MG63 (cell line): ENCODE measurements at regions not wholly inside any gene's neighbourhood (a gene's known extent, or its start where the extent isn't known, plus 50 kb on each side); places are given as distances from the start of the nearest gene placed in this dataset.
A peak's percentile ranks its signal among the peaks of the same experiment; 100 is the strongest.

ENCODE experiments used
- DNase-seq: peaks from one replicate; pipeline ENCODE4 v3.0.0-alpha.2; 2020
- H3K27me3 ChIP-seq: fragments of 250-450 bp; sonication (Bioruptor Pico); 2 replicates; pipeline ENCODE4 v1.5.1; 2020; ENCODE audit warnings: mild to moderate bottlenecking, moderate library complexity
- H3K36me3 ChIP-seq: fragments of 250-450 bp; sonication (Bioruptor Pico); 2 replicates; pipeline ENCODE4 v1.5.1; 2020; ENCODE audit warnings: mild to moderate bottlenecking, moderate library complexity
- H3K4me3 ChIP-seq: fragments of 250-450 bp; sonication (Bioruptor Pico); 2 replicates; pipeline ENCODE4 v1.5.1; 2020; ENCODE audit warnings: mild to moderate bottlenecking, moderate library complexity
- H3K9me3 ChIP-seq: fragments of 250-450 bp; sonication (Bioruptor Pico); 2 replicates; pipeline ENCODE4 v1.5.1; 2020; ENCODE audit warnings: mild to moderate bottlenecking, moderate library complexity

GRCh38 chr2:41916177-41916576 is 131.6 kb upstream of the PKDCC start:
- DNase-seq = no peak
- Histone ChIP-seq H3K9me3 (peaks cover 2% of the 10 kb centered on the region; the same call in 1 of the 2 replicates), H3K4me3 (no peak overlapping the region), H3K27me3 (no peaks in the 10 kb centered on the region), H3K36me3 (no peaks in the 10 kb centered on the region)

GRCh38 chr2:41917587-41917986 is 130.2 kb upstream of the PKDCC start:
- DNase-seq = no peak
- H3K4me3 ChIP-seq = no peak overlapping the region
- H3K9me3 ChIP-seq = no peaks in the 10 kb centered on the region
- H3K36me3 ChIP-seq = no peaks in the 10 kb centered on the region
- H3K27me3 ChIP-seq = no peaks in the 10 kb centered on the region

GRCh38 chr2:41919135-41919534 is 128.7 kb upstream of the PKDCC start:
- no peak for DNase-seq
- Histone ChIP-seq H3K4me3 (no peak overlapping the region), H3K36me3 (no peaks in the 10 kb centered on the region), H3K9me3 (no peaks in the 10 kb centered on the region), H3K27me3 (no peaks in the 10 kb centered on the region)

GRCh38 chr2:41920181-41920580 is 127.6 kb upstream of the PKDCC start:
- Histone ChIP-seq H3K9me3 (no peaks in the 10 kb centered on the region), H3K4me3 (no peak overlapping the region), H3K36me3 (no peaks in the 10 kb centered on the region), H3K27me3 (no peaks in the 10 kb centered on the region)
- DNase-seq = no peak

DNA sequence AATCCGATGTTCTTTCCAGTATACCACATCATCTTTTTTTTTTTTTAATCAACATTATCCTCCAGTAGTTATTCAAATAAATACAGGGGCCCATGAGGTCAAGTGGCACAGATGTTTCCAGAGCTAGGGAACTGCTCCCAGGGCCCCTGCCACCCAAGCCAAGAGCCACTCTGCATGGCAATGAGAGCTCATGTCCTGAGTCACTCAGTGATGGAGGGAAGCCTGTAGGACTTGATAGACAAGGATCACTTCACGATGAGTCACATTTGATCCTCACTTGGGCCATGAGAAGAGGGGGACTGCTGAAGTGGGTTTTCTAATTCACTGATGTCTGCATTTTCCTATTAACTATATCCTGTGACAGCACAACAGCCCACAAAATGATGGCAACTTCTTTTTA is 127.0 kb upstream of the PKDCC start:
- Histone ChIP-seq H3K9me3 (no peaks in the 10 kb centered on the region; the same call in 1 of the 2 replicates), H3K36me3 (no peaks in the 10 kb centered on the region), H3K4me3 (no peak overlapping the region), H3K27me3 (no peaks in the 10 kb centered on the region)
- peak; percentile 60 for DNase-seq

DNA sequence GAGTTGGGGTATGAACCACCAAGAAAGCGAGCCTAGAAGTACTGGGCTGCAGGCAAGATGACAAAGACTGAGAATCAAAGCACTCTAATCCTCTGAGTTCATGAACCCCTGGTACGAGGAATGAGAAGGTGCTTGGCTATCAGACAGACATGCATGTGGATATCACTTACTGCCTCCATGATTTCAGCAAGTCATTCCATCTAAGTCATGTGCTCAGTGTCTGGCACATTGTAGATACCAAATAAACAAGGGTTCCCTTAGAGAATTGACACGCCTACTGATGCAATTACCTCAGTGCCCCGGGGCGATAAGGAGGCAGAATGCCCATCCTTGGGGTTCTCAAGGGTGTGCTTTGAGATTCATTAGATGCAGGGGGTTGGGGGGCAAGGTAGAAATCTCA is 125.6 kb upstream of the PKDCC start:
- Histone ChIP-seq H3K27me3 (no peaks in the 10 kb centered on the region), H3K9me3 (no peaks in the 10 kb centered on the region; the same call in 1 of the 2 replicates), H3K36me3 (no peaks in the 10 kb centered on the region), H3K4me3 (no peak overlapping the region)
- DNase-seq = peak; percentile 38

DNA sequence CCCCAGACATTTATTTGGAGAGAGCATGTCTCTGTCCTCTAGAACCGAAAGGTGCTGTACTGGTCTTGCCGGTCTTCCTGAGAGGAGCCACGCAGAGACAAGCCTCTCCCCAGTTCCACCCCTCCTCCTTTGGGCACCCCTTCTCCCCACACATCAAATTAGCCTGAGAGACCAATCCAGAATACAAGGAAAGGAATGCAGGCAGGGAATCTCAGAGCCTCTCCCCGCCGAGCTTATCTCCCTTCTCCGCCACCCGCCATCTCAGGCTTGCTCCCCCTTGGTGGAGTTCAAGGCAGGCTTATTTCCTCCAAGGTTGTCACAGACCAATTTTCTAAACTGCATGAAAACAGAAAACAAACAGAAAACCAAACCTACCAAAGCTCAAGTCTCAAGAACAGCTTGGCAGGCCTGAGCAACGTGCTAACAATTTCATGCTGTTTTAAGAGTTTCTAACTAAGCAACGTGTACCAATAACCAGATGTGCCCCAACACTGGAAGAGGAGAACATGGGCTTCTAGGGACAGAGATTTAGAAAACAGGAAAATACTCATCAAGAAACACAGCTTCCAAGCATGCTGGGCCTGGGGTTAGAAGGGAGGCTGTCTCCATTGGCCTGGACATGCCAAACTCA is 124.5 kb upstream of the PKDCC start:
- Histone ChIP-seq H3K36me3 (no peaks in the 10 kb centered on the region), H3K9me3 (no peaks in the 10 kb centered on the region; the same call in 1 of the 2 replicates), H3K4me3 (no peak overlapping the region), H3K27me3 (no peaks in the 10 kb centered on the region)
- no peak for DNase-seq

GRCh38 chr2:41924024-41924423 is 123.8 kb upstream of the PKDCC start:
- H3K36me3 ChIP-seq = no peaks in the 10 kb centered on the region
- no peaks in the 10 kb centered on the region; the same call in 1 of the 2 replicates for H3K9me3 ChIP-seq
- no peak for DNase-seq
- H3K27me3 ChIP-seq = no peaks in the 10 kb centered on the region
- H3K4me3 ChIP-seq = no peak overlapping the region

DNA sequence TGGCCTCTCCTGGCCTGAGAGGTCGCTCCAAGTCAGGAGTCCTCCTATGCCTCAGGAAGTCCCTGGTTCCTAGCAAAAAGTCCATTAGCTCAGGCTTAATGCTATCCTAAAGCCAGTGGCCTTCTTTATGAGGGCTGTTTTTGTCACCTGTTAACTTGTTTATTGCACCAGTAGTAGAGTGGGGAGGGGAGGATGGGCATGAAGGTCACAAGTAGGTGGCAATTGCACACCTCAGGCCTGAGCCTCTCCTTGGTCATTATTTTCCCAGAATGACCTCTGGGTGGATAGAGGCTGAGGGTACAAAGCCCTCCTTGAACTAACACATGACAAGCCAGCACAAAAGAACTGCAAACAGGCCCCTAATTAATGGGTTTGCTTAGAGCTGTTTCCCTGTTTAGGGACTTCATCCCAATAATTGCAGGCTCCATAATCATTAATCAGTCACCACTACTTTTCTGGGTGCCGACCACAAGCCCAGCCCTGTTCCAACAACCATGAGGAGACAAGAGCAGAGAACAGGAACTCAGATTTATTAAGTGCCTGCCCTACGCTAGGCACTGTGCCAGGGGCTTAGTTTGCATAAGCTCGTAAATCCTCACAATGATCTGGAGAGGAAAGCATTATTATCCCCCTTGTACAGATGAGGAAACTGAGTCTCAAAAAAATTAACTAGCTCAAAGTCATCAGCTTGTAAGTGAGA is 123.0 kb upstream of the PKDCC start:
- no peaks in the 10 kb centered on the region for H3K27me3 ChIP-seq
- H3K4me3 ChIP-seq = no peak overlapping the region
- no peak for DNase-seq
- H3K9me3 ChIP-seq = no peaks in the 10 kb centered on the region; the same call in 1 of the 2 replicates
- no peaks in the 10 kb centered on the region for H3K36me3 ChIP-seq

- no peaks in the 10 kb centered on the region for H3K27me3 ChIP-seq
Observed at GRCh38 chr2:41925712-41926111, 122.1 kb upstream of the PKDCC start.

DNA sequence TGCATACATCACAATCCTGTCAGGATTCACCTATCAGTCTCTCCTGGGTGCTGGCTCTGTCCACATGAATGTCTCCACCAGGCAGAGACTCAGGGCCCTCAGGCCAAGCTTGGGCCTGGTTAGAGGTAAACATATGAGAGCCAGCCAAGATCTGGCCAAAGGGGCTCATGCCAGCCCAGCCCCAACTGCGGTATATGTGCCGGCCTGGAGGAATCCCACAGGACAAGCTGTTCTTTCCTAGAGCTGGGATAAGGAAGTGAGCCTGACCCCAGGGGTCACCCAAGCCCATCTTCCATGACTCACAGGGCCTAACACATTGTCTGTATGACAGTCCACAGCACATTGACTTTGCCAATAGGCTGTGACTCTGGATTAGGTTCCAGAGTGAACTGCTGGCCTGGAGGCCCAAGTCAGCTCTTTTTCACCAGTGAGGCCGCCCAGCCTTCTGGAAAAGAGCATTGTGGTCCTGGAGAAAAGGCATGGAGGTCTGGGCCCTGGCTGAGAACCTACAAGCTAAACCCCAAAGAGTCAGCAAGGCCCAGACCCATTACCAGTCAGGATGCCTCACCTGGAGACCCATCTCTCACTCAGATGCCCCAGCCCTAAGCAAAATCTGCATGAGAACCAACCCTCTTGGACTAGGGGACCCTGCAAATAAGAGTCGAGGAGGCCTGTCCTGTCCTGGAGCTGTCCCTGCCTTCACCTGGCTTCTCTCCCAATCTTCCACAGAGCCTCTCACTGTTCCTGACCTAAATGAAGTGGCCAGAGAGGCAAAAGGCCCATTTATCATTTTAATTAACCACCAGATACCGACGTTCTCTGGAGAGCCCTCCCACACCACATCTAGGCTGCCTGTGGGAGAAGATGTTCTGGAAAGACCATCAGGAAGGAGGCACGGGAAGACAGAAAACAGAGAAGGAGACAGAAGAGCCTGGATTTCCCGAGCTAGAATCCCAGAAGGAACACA is 120.9 kb upstream of the PKDCC start:
- peak; percentile 78 for DNase-seq
- H3K4me3 ChIP-seq = no peak overlapping the region
- H3K9me3 ChIP-seq = no peaks in the 10 kb centered on the region; the same call in 1 of the 2 replicates
- H3K27me3 ChIP-seq = no peaks in the 10 kb centered on the region
- no peaks in the 10 kb centered on the region for H3K36me3 ChIP-seq

More at GRCh38 chr2:41925712-41926111, 122.1 kb upstream of the PKDCC start:
- Histone ChIP-seq H3K4me3 (no peak overlapping the region), H3K36me3 (no peaks in the 10 kb centered on the region), H3K9me3 (no peaks in the 10 kb centered on the region; the same call in 1 of the 2 replicates)
- DNase-seq = no peak

- no peak overlapping the region for H3K4me3 ChIP-seq
- no peaks in the 10 kb centered on the region for H3K36me3 ChIP-seq
- no peaks in the 10 kb centered on the region for H3K27me3 ChIP-seq
- no peaks in the 10 kb centered on the region; the same call in 1 of the 2 replicates for H3K9me3 ChIP-seq
- peak; percentile 51 for DNase-seq
Observed at GRCh38 chr2:41927581-41928264, 120.1 kb upstream of the PKDCC start.

GRCh38 chr2:41928526-41928925 is 119.3 kb upstream of the PKDCC start:
- peak; percentile 76 for DNase-seq
- no peaks in the 10 kb centered on the region for H3K36me3 ChIP-seq
- H3K4me3 ChIP-seq = no peak overlapping the region
- H3K27me3 ChIP-seq = no peaks in the 10 kb centered on the region
- no peaks in the 10 kb centered on the region; the same call in 1 of the 2 replicates for H3K9me3 ChIP-seq

- Histone ChIP-seq H3K36me3 (no peaks in the 10 kb centered on the region), H3K4me3 (no peak overlapping the region), H3K27me3 (no peaks in the 10 kb centered on the region), H3K9me3 (no peaks in the 10 kb centered on the region)
- peak; percentile 82 for DNase-seq
Observed at GRCh38 chr2:41930807-41931566, 116.8 kb upstream of the PKDCC start.

DNA sequence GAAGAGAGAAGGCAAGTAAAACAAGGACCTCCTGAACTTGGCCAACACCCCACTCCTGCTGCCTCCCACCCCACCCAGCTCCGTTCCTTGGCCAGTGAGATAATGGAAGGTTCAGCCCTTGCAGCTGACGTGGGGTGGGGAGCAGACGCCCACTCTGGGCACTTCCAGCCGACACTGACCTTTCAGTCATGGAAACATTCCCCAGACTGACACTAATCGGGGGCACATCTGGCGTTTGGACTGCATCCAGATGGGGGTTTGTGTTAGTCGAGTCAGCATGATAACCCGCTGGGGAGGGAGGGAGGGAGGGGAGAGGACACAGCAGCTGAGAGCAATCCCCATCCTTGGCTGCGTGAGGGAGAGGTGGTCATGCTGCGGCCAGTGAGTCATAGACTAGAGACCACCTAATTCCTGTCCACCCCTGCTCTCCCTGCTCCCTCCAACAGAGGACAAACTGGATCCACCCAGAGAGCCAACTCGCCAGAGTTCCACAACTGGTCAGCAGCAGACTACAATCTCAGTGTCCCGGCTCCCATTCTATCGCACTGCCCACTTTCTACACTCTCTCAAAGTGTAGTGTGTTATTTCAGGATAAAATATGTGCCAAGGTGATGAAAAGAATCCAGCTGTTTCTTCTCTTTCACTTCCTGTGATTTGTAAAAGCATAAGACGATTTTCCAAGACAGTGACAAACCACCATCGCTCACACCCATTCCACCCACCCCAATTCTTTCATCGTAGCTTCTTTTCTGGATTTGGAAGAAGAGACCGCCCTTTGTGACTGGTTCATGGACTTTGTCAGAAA is 115.4 kb upstream of the PKDCC start:
- DNase-seq = peak; percentile 90
- H3K27me3 ChIP-seq = no peaks in the 10 kb centered on the region
- H3K36me3 ChIP-seq = no peaks in the 10 kb centered on the region
- no peak overlapping the region for H3K4me3 ChIP-seq
- no peaks in the 10 kb centered on the region for H3K9me3 ChIP-seq
